HG03469 (cell line): ENCODE measurements at regions not wholly inside any gene's neighbourhood (a gene's known extent, or its start where the extent isn't known, plus 50 kb on each side); places are given as distances from the start of the nearest gene placed in this dataset.
"Not testable (repeated sequence)": the region's sequence is repeated elsewhere in the genome, so short reads cannot be mapped to it uniquely, and the experiment has no call there.

ENCODE experiments used
- ATAC-seq: cut with Tn5 transposase; IDR thresholded peaks from one replicate; pipeline ENCODE4 v1.9.1; 2021; ENCODE audit warnings: mild to moderate bottlenecking, moderate library complexity, moderate number of reproducible peaks; ENCODE audit not compliant: unreplicated experiment

- no peak for ATAC-seq
Observed at GRCh38 chrX:25144043-25144940, 128.5 kb upstream of the ARX start.

GRCh38 chrX:25143596-25143995 lies 127.8 kb upstream of the ARX start:
- no peak for ATAC-seq

GRCh38 chrX:25141684-25142083 lies 125.9 kb upstream of the ARX start:
- ATAC-seq, result no peak

DNA sequence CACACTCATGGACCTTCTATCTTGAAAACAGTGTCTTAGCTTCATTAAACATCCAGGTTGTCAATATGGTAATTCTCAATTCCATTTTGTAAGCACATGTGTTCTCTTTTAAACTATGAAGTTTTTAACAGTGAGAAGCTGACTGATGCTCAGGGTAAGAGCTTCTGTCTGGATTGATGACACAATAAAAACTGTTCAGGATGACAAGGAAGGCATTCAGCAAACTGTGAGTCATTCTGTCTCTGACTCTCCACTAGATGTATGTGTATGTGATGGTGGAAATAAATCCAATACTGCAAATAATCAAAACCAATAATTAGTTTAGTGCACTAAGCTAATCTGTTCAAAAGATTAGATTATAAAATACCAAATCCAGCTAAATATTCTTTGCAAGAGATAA lies 115.3 kb upstream of the ARX start:
- ATAC-seq, result no peak

DNA sequence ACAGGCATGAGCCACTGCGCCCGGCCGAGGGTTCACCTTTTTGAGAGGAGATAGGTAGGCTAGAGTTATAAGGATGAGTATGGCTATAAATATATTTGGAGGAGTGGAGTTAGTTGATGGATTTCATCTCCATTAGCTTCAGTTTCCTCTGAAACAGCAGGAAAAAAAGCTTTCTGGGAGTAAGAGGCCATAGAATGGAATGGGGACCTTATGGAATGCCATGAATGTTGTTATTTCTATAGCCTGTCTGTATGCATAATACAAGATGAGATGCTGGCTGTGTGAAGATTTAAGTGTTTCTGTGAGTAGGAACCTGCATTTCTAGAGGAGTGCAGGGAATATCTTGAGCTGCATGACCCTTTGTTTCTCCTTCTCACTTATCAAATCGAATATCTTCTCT lies 114.9 kb upstream of the ARX start:
- no peak for ATAC-seq

GRCh38 chrX:25125483-25125882 lies 109.7 kb upstream of the ARX start:
- ATAC-seq, result no peak

- no peak for ATAC-seq
Observed at GRCh38 chrX:25124391-25124790, 108.6 kb upstream of the ARX start.

DNA sequence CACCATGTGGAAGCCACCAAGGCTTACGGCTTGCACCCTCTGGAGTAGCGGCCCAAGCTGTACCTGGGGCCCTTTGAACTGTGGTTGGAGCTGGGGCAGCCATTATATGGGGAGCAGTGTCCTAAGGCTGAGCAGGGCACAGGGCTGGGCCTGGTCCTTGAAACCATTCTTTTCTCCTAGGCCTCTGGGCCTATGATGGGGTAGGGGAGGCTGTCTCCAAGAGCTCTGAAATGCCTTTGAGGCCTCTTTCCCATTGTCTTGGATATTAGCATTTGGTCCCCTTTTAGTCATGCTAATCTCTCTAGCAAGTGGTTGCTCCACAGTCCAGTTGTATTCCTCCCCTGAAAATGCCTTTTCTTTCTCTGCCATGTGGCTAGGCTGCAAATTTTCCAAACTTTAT lies 96.4 kb upstream of the ARX start:
- no peak for ATAC-seq

DNA sequence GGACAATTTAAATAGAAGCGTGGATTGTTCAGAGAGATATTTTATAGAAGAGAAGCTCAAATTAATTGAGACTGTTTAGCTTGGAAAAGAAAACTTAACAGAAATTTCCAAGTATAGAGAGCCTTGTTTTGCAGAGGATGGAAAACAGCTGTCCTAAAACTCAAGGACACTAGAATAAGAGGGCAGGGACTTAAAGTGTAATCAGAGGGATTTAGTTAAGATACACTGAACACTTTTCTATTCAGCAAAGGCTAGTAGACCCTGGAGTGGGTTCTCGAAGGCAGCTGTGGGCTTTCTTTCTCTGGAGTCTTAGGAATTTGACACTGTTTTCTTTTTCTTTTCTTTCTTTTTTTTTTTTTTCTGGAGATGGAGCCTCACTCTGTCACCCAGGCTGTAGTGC lies 92.7 kb upstream of the ARX start:
- ATAC-seq, result no peak

- ATAC-seq, result no peak
Observed at GRCh38 chrX:25105221-25105620, 89.5 kb upstream of the ARX start.

DNA sequence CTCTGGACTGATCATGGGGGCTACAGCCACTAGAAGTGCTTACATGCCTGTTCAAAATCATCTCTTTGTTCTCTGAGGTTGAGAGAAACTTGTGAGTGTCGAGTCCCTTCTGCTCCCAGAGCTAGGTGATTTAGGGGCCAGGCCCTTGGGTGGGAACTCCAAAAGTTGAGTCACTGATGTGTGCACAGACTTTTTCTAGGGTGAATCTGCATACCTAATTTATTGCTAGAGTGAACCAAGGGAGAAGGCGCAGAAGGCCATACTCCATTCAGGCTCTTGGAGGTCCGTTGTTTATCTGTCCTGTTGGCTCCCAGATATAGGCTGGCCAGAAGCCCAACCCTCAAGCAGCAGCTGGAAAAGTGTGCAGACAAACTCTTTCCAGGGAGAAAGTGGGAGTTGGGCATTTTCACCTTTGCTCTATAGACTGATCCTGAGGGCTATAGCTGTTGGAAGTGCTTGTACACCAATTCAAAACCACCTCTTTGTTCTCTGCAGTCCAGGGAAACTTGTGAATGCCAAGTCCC lies 80.8 kb upstream of the ARX start:
- no peak for ATAC-seq

DNA sequence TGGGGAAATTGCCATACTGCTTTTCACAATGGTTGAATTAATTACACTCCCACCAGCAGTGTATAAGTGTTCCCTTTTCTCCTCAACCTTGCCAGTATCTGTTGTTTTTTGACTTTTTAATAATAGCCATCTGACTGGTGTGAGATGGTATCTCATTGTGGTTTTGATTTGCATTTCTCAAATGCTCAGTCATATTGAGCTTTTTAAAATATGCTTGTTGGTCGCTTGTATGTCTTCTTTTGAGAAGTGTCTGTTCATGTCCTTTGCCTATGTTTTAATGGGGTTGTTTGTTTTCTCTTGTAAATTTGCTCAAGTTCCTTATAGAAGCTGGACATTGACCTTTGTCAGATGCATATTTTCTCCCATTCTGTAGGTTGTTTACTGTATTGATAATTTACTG lies 75.4 kb upstream of the ARX start:
- ATAC-seq, result not testable (repeated sequence)

- ATAC-seq, result no peak
Observed at GRCh38 chrX:25084446-25084845, 68.7 kb upstream of the ARX start.

GRCh38 chrX:25083661-25084060 lies 67.9 kb upstream of the ARX start:
- no peak for ATAC-seq

DNA sequence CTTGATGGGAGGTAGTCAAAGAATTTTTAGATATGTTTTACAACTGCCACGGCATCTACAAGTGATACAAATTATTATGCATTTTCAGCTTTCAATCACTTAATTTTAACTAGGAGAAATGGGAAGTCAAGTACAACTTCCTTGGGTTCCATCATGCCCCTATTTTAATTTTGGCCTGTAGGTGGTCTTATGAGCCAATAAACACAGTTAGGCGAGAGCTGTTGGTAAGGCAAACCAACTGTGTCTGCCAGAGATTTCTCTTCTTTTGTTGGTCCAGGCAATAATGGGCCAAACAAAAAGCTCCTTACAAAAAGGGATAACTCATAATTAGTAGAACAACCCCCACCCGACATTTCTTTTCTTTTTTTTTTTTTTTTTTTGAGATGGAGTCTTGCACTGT lies 63.3 kb upstream of the ARX start:
- ATAC-seq, result no peak

DNA sequence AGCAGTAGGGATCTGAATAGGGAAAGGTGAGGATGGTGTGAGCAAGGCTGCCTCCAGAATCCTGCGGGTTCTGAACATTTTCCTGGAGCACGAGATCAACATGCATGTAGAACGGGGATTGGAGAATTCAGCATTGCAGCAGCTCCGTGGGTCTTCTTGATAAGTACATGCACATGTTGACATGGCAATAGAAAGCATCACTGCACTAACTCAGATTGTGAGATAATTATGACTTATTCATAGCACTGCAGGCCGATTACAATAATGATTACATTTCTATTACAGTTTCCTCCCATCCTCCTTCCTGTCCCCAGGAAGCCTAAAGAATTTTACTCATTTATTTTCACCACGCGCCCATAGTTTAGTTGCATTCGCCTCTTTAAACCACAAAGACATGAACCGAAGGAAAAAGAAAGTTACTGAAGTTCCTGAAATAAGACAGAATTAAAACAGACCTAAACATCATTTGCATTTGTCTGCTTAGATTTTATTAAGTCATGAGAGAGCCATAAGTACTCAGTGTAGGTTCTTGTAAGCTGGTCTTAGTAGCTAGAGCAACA lies 61.3 kb upstream of the ARX start:
- no peak for ATAC-seq

GRCh38 chrX:25072247-25072646 lies 56.5 kb upstream of the ARX start:
- no peak for ATAC-seq

GRCh38 chrX:25070038-25070437 lies 54.3 kb upstream of the ARX start:
- no peak for ATAC-seq

DNA sequence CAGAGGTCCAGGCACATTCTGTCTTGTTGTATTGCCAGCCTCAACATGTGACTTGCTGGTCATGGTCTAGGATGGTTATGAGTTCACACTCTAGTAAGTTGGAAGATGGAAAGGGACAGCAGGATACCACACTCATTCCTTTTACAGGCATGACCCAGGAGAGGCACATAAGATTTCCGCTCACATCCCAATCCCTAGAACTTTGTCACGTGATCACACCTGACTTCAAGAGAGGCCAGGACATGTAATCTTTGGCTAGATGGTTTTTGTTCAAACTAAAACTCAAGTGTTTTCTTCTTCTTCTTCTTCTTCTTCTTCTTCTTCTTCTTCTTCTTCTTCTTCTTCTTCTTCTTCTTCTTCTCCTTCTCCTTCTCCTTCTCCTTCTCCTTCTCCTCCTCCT lies 53.4 kb upstream of the ARX start:
- no peak for ATAC-seq

DNA sequence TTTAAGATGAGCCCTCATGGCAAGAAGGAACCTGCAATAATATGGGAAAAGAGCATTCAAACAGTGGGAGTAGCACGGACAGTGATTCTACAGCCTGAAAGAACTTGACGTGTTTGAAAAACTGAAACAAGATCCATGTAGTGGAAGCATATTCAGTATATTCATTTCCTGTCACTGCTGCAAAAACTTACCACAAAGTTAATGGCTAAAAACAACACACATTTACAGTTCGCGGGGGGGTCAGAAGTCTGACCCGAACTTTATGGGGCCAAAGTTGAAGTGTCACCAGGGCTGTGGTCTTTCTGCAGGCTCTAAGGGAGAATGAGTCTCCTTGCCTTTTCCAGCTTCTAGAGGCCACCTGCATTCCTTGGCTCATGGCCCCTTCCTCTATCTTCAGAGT lies 52.6 kb upstream of the ARX start:
- ATAC-seq, result no peak

DNA sequence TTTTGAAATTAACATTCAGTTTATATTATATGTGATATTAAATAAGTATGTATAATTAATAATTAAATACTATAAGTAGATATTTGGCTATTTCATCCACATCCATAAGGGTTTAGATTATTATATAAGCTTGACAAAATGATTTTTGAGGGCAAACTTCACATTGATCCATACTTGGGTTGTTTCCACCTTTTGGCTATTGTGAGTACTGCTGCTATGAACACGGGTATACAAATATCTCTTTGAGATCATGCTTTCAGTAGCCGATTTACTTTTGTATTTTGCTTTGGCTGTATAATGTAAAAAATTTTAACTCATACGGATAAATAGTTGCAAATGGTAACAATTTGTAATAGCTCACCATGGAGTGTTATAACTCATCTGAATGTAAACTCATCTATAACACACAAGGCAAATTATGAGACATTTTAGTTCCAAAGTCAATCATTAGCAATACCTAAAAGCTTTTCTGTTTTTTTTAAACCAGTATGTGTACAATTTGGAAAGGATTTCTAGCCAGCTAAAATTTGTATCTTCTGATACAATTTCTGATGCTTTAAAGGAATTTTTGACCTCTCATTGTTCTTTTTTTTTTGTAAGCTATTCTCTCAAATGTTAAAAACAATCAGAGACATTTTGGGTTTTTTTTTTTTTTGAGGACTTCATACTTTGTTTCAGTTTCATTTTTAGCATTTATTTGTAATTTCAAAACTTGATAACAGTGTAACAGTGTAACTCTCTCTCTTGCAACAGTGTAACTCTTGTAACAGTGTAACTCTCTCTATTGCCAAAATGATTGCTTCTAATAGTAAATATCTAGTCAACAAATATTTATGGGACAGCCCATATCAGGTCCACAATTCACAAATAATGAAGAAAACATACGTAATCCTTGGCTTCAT lies 51.8 kb upstream of the ARX start:
- ATAC-seq, result peak; percentile 65
